HCT116 (cell line): ENCODE measurements at regions not wholly inside any gene's neighbourhood (a gene's known extent, or its start where the extent isn't known, plus 50 kb on each side); places are given as distances from the start of the nearest gene placed in this dataset.

Experiments
- ATAC-seq: fragments of 200-7000 bp; cut with Tn5 transposase; 2 replicates; pipeline ENCODE4 v1.9.1; 2020; ENCODE audit warnings: mild to moderate bottlenecking, moderate library complexity
- BruUV-seq: library from RNA; stranded (reverse); fragments of 400-500 nt; replicated peaks from 2 replicates; lab custom pipeline; 2021; lab: Mats Ljungman, UMichigan
- CTCF ChIA-PET: fragments of 300-600 bp; sonication (Branson Sonifier 250); formaldehyde crosslinking; loops from one replicate; lab custom pipeline; 2021; ENCODE audit warnings: antibody characterized with exemption; lab: Charles Lee
- POLR2A ChIA-PET: fragments of 300-600, 350-600 bp; sonication (Branson Sonifier 250); formaldehyde crosslinking; loops from one replicate; lab custom pipeline; 2021; ENCODE audit warnings: antibody characterized with exemption; lab: Charles Lee
- RAD21 ChIA-PET, 2 experiments: fragments of 300-600 bp; sonication (Branson Sonifier 250); formaldehyde crosslinking; loops; one replicate each; lab custom pipeline; 2023; ENCODE audit warnings: low total read pairs in 2 of 2; ENCODE audit not compliant: uncharacterized antibody in 2 of 2, unreplicated experiment in 2 of 2, low non-redundant PET in 1 of 2; lab: Charles Lee
- DNase-seq: peaks from one replicate; pipeline ENCODE4 v3.0.0-alpha.2; 2010; ENCODE audit warnings: low read depth, low spot score
- H2AFZ ChIP-seq: fragments of 200-600 bp; shearing (Covaris generic), sonication (generic); 2 replicates; pipeline ENCODE4 v1.6.1; 2017; ENCODE audit warnings: low read depth, mixed run types, mixed read lengths, antibody characterized with exemption, low read length; ENCODE audit not compliant: poor library complexity, severe bottlenecking
- H3K27ac ChIP-seq: 2 replicates; pipeline ENCODE4 v1.5.1; 2012; ENCODE audit warnings: low read depth, low read length
- H3K27me3 ChIP-seq: fragments of 200-600 bp; sonication (generic); 2 replicates; pipeline ENCODE4 v1.6.1; 2016; ENCODE audit warnings: mixed run types, low read length, mixed read lengths; ENCODE audit not compliant: insufficient read depth
- H3K36me3 ChIP-seq, 2 experiments: fragments of 200-500 bp in 1 of 2; fragments of 200-600 bp in 1 of 2; sonication (Bioruptor generic) in 1 of 2; sonication (generic) in 1 of 2; 2 replicates each; pipeline versions ENCODE4 v1.5.1 to v1.6.1; 2014 to 2016; ENCODE audit warnings: low read length in 2 of 2, inconsistent platforms in 1 of 2, mixed read lengths in 1 of 2, mixed run types in 1 of 2; ENCODE audit not compliant: insufficient read depth in 2 of 2, control insufficient read depth in 1 of 2
- H3K4me1 ChIP-seq, 2 experiments: fragments of 200-600 bp in 1 of 2; sonication (generic) in 1 of 2; 2 replicates each; pipeline versions ENCODE4 v1.5.1 to v1.6.1; 2012 to 2017; ENCODE audit warnings: low read length in 2 of 2, inconsistent platforms in 1 of 2, mild to moderate bottlenecking in 1 of 2, mixed read lengths in 1 of 2, mixed run types in 1 of 2, moderate library complexity in 1 of 2; ENCODE audit not compliant: insufficient read depth in 2 of 2, control insufficient read depth in 1 of 2
- H3K4me2 ChIP-seq: fragments of 200-600 bp; sonication (generic); 2 replicates; pipeline ENCODE4 v1.6.1; 2017; ENCODE audit warnings: mixed run types, low read length, mixed read lengths
- H3K4me3 ChIP-seq, 2 experiments: fragments of 200-600 bp in 1 of 2; sonication (generic) in 1 of 2; replicated peaks in 1 of 2; 2 replicates each; pipeline ENCODE4 v1.5.1; 2011 to 2016; ENCODE audit warnings: low read length in 2 of 2, control low read depth in 1 of 2, low read depth in 1 of 2, mild to moderate bottlenecking in 1 of 2, mixed read lengths in 1 of 2, mixed run types in 1 of 2
- H3K79me2 ChIP-seq: fragments of 200-600 bp; sonication (generic); 2 replicates; pipeline ENCODE4 v1.6.1; 2017; ENCODE audit warnings: mild to moderate bottlenecking, mixed run types, low read length, moderate library complexity, mixed read lengths; ENCODE audit not compliant: insufficient read depth
- H3K9ac ChIP-seq: fragments of 200-600 bp; sonication (generic); 2 replicates; pipeline ENCODE4 v1.6.1; 2016; ENCODE audit warnings: low read length, mixed read lengths
- H3K9me2 ChIP-seq: fragments of 200-600 bp; sonication (generic), shearing (Covaris generic); 2 replicates; pipeline ENCODE4 v1.6.1; 2017; ENCODE audit warnings: mixed run types, mild to moderate bottlenecking, moderate library complexity; ENCODE audit not compliant: insufficient read depth
- H3K9me3 ChIP-seq, 2 experiments: fragments of 200-500 bp in 1 of 2; fragments of 200-600 bp in 1 of 2; sonication (Bioruptor generic) in 1 of 2; sonication (generic) in 1 of 2; 2 replicates each; pipeline ENCODE4 v1.6.1; 2014 to 2017; ENCODE audit warnings: low read length in 2 of 2, mixed read lengths in 2 of 2, inconsistent platforms in 1 of 2, low read depth in 1 of 2, mild to moderate bottlenecking in 1 of 2, mixed run types in 1 of 2, moderate library complexity in 1 of 2; ENCODE audit not compliant: control insufficient read depth in 1 of 2, insufficient read depth in 1 of 2
- H4K20me1 ChIP-seq: fragments of 200-600 bp; sonication (generic), shearing (Covaris generic); 2 replicates; pipeline ENCODE4 v1.6.1; 2017; ENCODE audit warnings: mixed run types, mild to moderate bottlenecking, moderate library complexity; ENCODE audit not compliant: insufficient read depth
- ATF3 ChIP-seq: IDR thresholded peaks from 2 replicates; pipeline ENCODE4 v1.6.1; 2012
- CBX3 ChIP-seq: IDR thresholded peaks from 2 replicates; pipeline ENCODE4 v1.6.1; 2012; ENCODE audit warnings: low read depth
- CEBPB ChIP-seq: IDR thresholded peaks from 2 replicates; pipeline ENCODE4 v1.6.1; 2012; ENCODE audit warnings: low read depth
- CTCF ChIP-seq, 3 experiments: fragments of 200-600 bp in 1 of 3; sonication (generic) in 1 of 3; IDR thresholded peaks in 2 of 3; conservative IDR thresholded peaks in 1 of 3; 2 replicates each; pipeline ENCODE4 v1.5.1; 2012 to 2017; ENCODE audit warnings: low read depth in 2 of 3, low read length in 2 of 3, antibody characterized with exemption in 1 of 3, borderline replicate concordance in 1 of 3, control low read depth in 1 of 3, mild to moderate bottlenecking in 1 of 3, mixed read lengths in 1 of 3, mixed run types in 1 of 3, moderate library complexity in 1 of 3; ENCODE audit not compliant: insufficient read depth in 1 of 3
- EGR1 ChIP-seq: IDR thresholded peaks from 2 replicates; pipeline ENCODE4 v1.6.1; 2012; ENCODE audit warnings: low read depth
- ELF1 ChIP-seq: IDR thresholded peaks from 2 replicates; pipeline ENCODE4 v1.6.1; 2012; ENCODE audit warnings: low read depth, borderline replicate concordance
- EZH2 ChIP-seq: fragments of 200-600 bp; sonication (generic); IDR thresholded peaks from 2 replicates; pipeline ENCODE4 v1.6.1; 2017; ENCODE audit warnings: antibody characterized with exemption, mixed run types
- EZH2phosphoT487 ChIP-seq: fragments of 200-600 bp; IDR thresholded peaks from 2 replicates; pipeline ENCODE4 v1.6.1; 2018; ENCODE audit warnings: antibody characterized with exemption, borderline replicate concordance
- FOSL1 ChIP-seq: IDR thresholded peaks from 2 replicates; pipeline ENCODE4 v1.6.1; 2012; ENCODE audit warnings: low read depth
- MAX ChIP-seq: IDR thresholded peaks from 2 replicates; pipeline ENCODE4 v1.6.1; 2012
- POLR2A ChIP-seq: IDR thresholded peaks from 2 replicates; pipeline ENCODE4 v1.7.0; 2011; ENCODE audit warnings: borderline replicate concordance; ENCODE audit not compliant: insufficient read depth, insufficient read length; ENCODE audit errors: extremely low read depth
- POLR2AphosphoS5 ChIP-seq: IDR thresholded peaks from 2 replicates; pipeline ENCODE4 v1.6.1; 2011; ENCODE audit warnings: mild to moderate bottlenecking, low read depth, low read length, moderate library complexity
- RAD21 ChIP-seq: IDR thresholded peaks from 2 replicates; pipeline ENCODE4 v1.6.1; 2012; ENCODE audit warnings: low read depth, mild to moderate bottlenecking
- REST ChIP-seq: IDR thresholded peaks from 2 replicates; pipeline ENCODE4 v1.6.1; 2012; ENCODE audit warnings: low read depth
- SP1 ChIP-seq: IDR thresholded peaks from 2 replicates; pipeline ENCODE4 v1.6.1; 2012; ENCODE audit warnings: low read depth
- SRF ChIP-seq: IDR thresholded peaks from 2 replicates; pipeline ENCODE4 v1.6.1; 2012; ENCODE audit warnings: low read depth
- TCF7L2 ChIP-seq: IDR thresholded peaks from 2 replicates; pipeline ENCODE4 v1.7.0; 2011; ENCODE audit warnings: borderline replicate concordance, inconsistent platforms; ENCODE audit not compliant: insufficient read depth, insufficient read length; ENCODE audit errors: extremely low read depth
- YY1 ChIP-seq: IDR thresholded peaks from 2 replicates; pipeline ENCODE4 v1.6.1; 2011; ENCODE audit warnings: low read length, low read depth, moderate library complexity, mild to moderate bottlenecking; ENCODE audit not compliant: insufficient replicate concordance; ENCODE audit errors: extremely low read depth
- ZBTB33 ChIP-seq: IDR thresholded peaks from 2 replicates; pipeline ENCODE4 v1.6.1; 2011; ENCODE audit warnings: mild to moderate bottlenecking, low read length, moderate library complexity; ENCODE audit not compliant: insufficient replicate concordance; ENCODE audit errors: extremely low read depth
- ZFX ChIP-seq: fragments of 450-650 bp; IDR thresholded peaks from 2 replicates; pipeline ENCODE4 v1.6.1; 2017
- intact Hi-C: fragments of 100-400 bp; cut with micrococcal nuclease; formaldehyde crosslinking; loops from 2 replicates; pipeline ENCODE4 v1.10.0; 2022

GRCh38 chr14:83993545-83993944 is 1536.4 kb upstream of the FLRT2 start:
- H3K4me1 ChIP-seq, result no peaks in the 10 kb centered on the region
- CTCF ChIA-PET, result no interaction called here
- H3K9me2 ChIP-seq, result no peaks in the 10 kb centered on the region
- RAD21 ChIA-PET, result no interaction called here
- no peak overlapping the region for H2AFZ ChIP-seq
- no peak for DNase-seq
- no peak for TF ChIP-seq POLR2AphosphoS5
- no peak for TF ChIP-seq ELF1
- no peak for TF ChIP-seq FOSL1
- TF ChIP-seq EZH2phosphoT487, result no peak
- TF ChIP-seq TCF7L2, result no peak
- no peak for TF ChIP-seq REST
- no peak for TF ChIP-seq CEBPB
- TF ChIP-seq YY1, result no peak
- no peak for TF ChIP-seq ZBTB33
- TF ChIP-seq EGR1, result no peak
- TF ChIP-seq RAD21, result no peak
- TF ChIP-seq SRF, result no peak
- TF ChIP-seq SP1, result no peak
- no peak for TF ChIP-seq EZH2
- no peak for TF ChIP-seq MAX
- no peak for TF ChIP-seq ZFX
- TF ChIP-seq ATF3, result no peak
- TF ChIP-seq CTCF (IDR thresholded peaks at IDR 0.05 in 2 of 3, conservative IDR thresholded peaks at IDR 0.05 in 1 of 3; ENCODE audit: borderline replicate concordance in 1 of 3, insufficient read depth in 1 of 3, low read depth in 2 of 3, low read length in 2 of 3), result no peak
- TF ChIP-seq POLR2A, result no peak
- TF ChIP-seq CBX3, result no peak
- H3K27me3 ChIP-seq, result no peaks in the 10 kb centered on the region
- no peak overlapping the region for H3K4me2 ChIP-seq
- H3K27ac ChIP-seq, result no peak overlapping the region
- POLR2A ChIA-PET, result no interaction called here
- no peak overlapping the region for H3K9ac ChIP-seq
- BruUV-seq, result no TSS peak
- no peak for ATAC-seq
- H3K4me3 ChIP-seq, result no peak overlapping the region
- intact Hi-C loops, result no loop called here
- no peaks in the 10 kb centered on the region for H4K20me1 ChIP-seq
- H3K79me2 ChIP-seq, result no peaks in the 10 kb centered on the region
- H3K9me3 ChIP-seq, result peaks cover 5 to 21% of the 10 kb centered on the region in 2 experiments; a peak in 2 of 4 replicates
- no peaks in the 10 kb centered on the region for H3K36me3 ChIP-seq
